Skeletal muscle satellite cell (primary cell): ENCODE measurements at regions not wholly inside any gene's neighbourhood (a gene's known extent, or its start where the extent isn't known, plus 50 kb on each side); places are given as distances from the start of the nearest gene placed in this dataset.

Experiments used
- H3K27me3 ChIP-seq: 2 replicates; pipeline ENCODE4 v1.7.0; 2013; ENCODE audit warnings: low read length; ENCODE audit not compliant: control insufficient read depth, insufficient read depth
- H3K36me3 ChIP-seq: 2 replicates; pipeline ENCODE4 v1.7.0; 2013; ENCODE audit warnings: mild to moderate bottlenecking, control low read depth, low read length; ENCODE audit not compliant: insufficient read depth
- H3K4me1 ChIP-seq: 2 replicates; pipeline ENCODE4 v1.7.0; 2013; ENCODE audit warnings: low read length; ENCODE audit not compliant: control insufficient read depth, insufficient read depth
- H3K4me2 ChIP-seq: 2 replicates; pipeline ENCODE4 v1.7.0; 2013; ENCODE audit warnings: mild to moderate bottlenecking, low read length
- H3K4me3 ChIP-seq: 2 replicates; pipeline ENCODE4 v1.7.0; 2013; ENCODE audit warnings: low read length
- H3K9ac ChIP-seq: 2 replicates; pipeline ENCODE4 v1.7.0; 2013; ENCODE audit warnings: mild to moderate bottlenecking, low read depth, low read length, moderate library complexity
- H3K9me3 ChIP-seq: replicated peaks from 2 replicates; pipeline ENCODE4 v1.7.0; 2013; ENCODE audit warnings: mild to moderate bottlenecking, control low read depth, low read length

- H3K27me3 ChIP-seq, result no peaks in the 10 kb centered on the region
- no peak overlapping the region for H3K4me3 ChIP-seq
- H3K4me2 ChIP-seq, result no peak overlapping the region
- no peaks in the 10 kb centered on the region for H3K36me3 ChIP-seq
- no peak overlapping the region for H3K9ac ChIP-seq
- no peaks in the 10 kb centered on the region for H3K9me3 ChIP-seq
- H3K4me1 ChIP-seq, result no peaks in the 10 kb centered on the region
Measured at GRCh38 chr10:57288754-57289153, 927.7 kb upstream of the ZWINT start.

DNA sequence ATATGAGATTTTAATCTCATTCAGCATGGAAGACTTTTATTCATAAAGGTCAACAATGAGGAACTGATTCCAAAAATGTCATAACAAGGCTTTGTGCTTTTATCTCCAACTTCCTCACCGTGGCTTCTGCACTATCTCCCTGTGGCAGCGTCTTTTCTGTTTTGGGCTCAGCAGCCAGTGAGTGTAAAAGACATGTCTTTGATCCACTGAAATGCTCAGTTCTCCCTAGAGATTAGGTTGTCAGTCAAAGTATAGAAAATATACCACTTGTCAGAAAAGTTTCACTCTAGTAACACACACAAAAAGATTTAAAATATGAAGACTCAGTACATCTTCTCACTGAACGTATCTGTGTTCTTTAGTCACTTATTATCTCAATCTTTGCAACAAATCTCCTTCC, 901.8 kb upstream of the ZWINT start:
- H3K4me2 ChIP-seq, result no peak overlapping the region
- H3K9me3 ChIP-seq, result no peaks in the 10 kb centered on the region
- no peak overlapping the region for H3K4me3 ChIP-seq
- H3K4me1 ChIP-seq, result no peaks in the 10 kb centered on the region
- H3K36me3 ChIP-seq, result no peaks in the 10 kb centered on the region
- no peak overlapping the region for H3K9ac ChIP-seq
- no peaks in the 10 kb centered on the region for H3K27me3 ChIP-seq

- H3K4me3 ChIP-seq, result no peak overlapping the region
- H3K9ac ChIP-seq, result no peak overlapping the region
- H3K4me1 ChIP-seq, result no peaks in the 10 kb centered on the region
- H3K4me2 ChIP-seq, result no peak overlapping the region
- H3K9me3 ChIP-seq, result no peaks in the 10 kb centered on the region
- no peaks in the 10 kb centered on the region for H3K36me3 ChIP-seq
- no peaks in the 10 kb centered on the region for H3K27me3 ChIP-seq
Measured at GRCh38 chr10:57260175-57260574, 899.1 kb upstream of the ZWINT start.

GRCh38 chr10:57249615-57250281, 888.7 kb upstream of the ZWINT start:
- Histone ChIP-seq H3K4me3 (no peak overlapping the region), H3K9me3 (no peaks in the 10 kb centered on the region), H3K4me2 (no peak overlapping the region), H3K27me3 (no peaks in the 10 kb centered on the region), H3K36me3 (no peaks in the 10 kb centered on the region), H3K4me1 (no peaks in the 10 kb centered on the region), H3K9ac (no peak overlapping the region)

GRCh38 chr10:57247271-57247670, 886.2 kb upstream of the ZWINT start:
- Histone ChIP-seq H3K9me3 (no peaks in the 10 kb centered on the region), H3K9ac (no peak overlapping the region), H3K27me3 (no peaks in the 10 kb centered on the region), H3K36me3 (no peaks in the 10 kb centered on the region), H3K4me3 (no peak overlapping the region), H3K4me1 (no peaks in the 10 kb centered on the region), H3K4me2 (no peak overlapping the region)

GRCh38 chr10:57225920-57226319, 864.9 kb upstream of the ZWINT start:
- peaks cover 5% of the 10 kb centered on the region for H3K9me3 ChIP-seq
- no peak overlapping the region for H3K4me2 ChIP-seq
- H3K4me3 ChIP-seq, result no peak overlapping the region
- no peaks in the 10 kb centered on the region for H3K4me1 ChIP-seq
- no peaks in the 10 kb centered on the region for H3K36me3 ChIP-seq
- H3K27me3 ChIP-seq, result no peaks in the 10 kb centered on the region
- no peak overlapping the region for H3K9ac ChIP-seq

DNA sequence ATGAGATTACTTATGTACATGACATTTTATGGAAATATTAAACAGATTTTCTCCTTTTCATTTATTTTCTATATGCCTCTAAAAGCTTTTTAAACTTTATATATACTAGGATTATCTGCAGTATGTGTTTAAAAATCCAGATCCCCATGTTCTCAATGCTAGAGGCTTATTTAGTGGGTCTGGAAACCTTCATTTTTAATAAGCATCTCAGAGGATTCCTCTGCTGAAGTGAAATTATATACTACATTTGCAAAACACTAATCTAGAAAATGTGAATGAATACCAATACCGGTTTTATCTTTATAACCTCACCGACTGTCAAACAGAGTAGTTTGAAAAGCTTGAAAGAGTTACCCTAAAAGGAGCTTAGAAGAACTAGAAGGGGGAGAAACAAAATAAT, 863.8 kb upstream of the ZWINT start:
- no peaks in the 10 kb centered on the region for H3K4me1 ChIP-seq
- H3K27me3 ChIP-seq, result no peaks in the 10 kb centered on the region
- peaks cover under 1% of the 10 kb centered on the region for H3K9me3 ChIP-seq
- no peak overlapping the region for H3K4me3 ChIP-seq
- no peak overlapping the region for H3K9ac ChIP-seq
- H3K36me3 ChIP-seq, result no peaks in the 10 kb centered on the region
- H3K4me2 ChIP-seq, result no peak overlapping the region

GRCh38 chr10:57222603-57223002, 861.5 kb upstream of the ZWINT start:
- no peaks in the 10 kb centered on the region for H3K36me3 ChIP-seq

DNA sequence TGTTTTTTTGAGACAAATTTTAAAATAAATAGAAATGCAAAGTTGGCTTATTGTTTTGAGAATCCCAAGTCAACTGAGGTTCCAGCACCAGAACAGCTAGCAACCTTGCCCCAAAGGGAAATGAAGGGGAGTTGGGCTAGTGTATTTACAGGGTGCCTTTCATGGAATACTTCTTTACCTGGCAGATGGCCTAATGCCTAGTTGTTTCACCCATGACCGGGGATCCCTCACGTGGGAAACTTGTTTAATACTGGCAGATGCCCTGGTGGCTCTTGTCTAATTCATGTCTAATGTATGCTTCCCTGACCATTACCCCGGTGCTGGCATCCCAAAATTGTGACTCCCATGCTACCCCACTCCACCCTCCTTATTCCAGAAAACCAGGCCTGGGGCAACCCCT, 861.1 kb upstream of the ZWINT start:
- Histone ChIP-seq H3K4me3 (no peak overlapping the region), H3K9me3 (no peaks in the 10 kb centered on the region), H3K9ac (no peak overlapping the region), H3K4me2 (no peak overlapping the region), H3K36me3 (no peaks in the 10 kb centered on the region), H3K4me1 (no peaks in the 10 kb centered on the region), H3K27me3 (no peaks in the 10 kb centered on the region)

More at GRCh38 chr10:57222603-57223002, 861.5 kb upstream of the ZWINT start:
- Histone ChIP-seq H3K4me2 (no peak overlapping the region), H3K9me3 (no peaks in the 10 kb centered on the region), H3K4me3 (no peak overlapping the region), H3K9ac (no peak overlapping the region), H3K27me3 (no peaks in the 10 kb centered on the region), H3K4me1 (no peaks in the 10 kb centered on the region)

- Histone ChIP-seq H3K36me3 (no peaks in the 10 kb centered on the region), H3K27me3 (no peaks in the 10 kb centered on the region), H3K9me3 (no peaks in the 10 kb centered on the region), H3K4me2 (no peak overlapping the region), H3K4me3 (no peak overlapping the region), H3K9ac (no peak overlapping the region), H3K4me1 (no peaks in the 10 kb centered on the region)
Measured at GRCh38 chr10:57221674-57222073, 860.6 kb upstream of the ZWINT start.

GRCh38 chr10:57218382-57218781, 857.3 kb upstream of the ZWINT start:
- no peaks in the 10 kb centered on the region for H3K27me3 ChIP-seq
- no peaks in the 10 kb centered on the region for H3K9me3 ChIP-seq
- H3K9ac ChIP-seq, result no peak overlapping the region
- no peak overlapping the region for H3K4me3 ChIP-seq
- H3K4me2 ChIP-seq, result no peak overlapping the region
- no peaks in the 10 kb centered on the region for H3K4me1 ChIP-seq
- H3K36me3 ChIP-seq, result no peaks in the 10 kb centered on the region

GRCh38 chr10:57202356-57202755, 841.3 kb upstream of the ZWINT start:
- Histone ChIP-seq H3K4me2 (no peak overlapping the region), H3K4me3 (no peak overlapping the region), H3K4me1 (no peaks in the 10 kb centered on the region), H3K9ac (no peak overlapping the region), H3K9me3 (no peaks in the 10 kb centered on the region), H3K27me3 (no peaks in the 10 kb centered on the region), H3K36me3 (no peaks in the 10 kb centered on the region)
